ENCODE measurements at regions not wholly inside any gene's neighbourhood (a gene's known extent, or its start where the extent isn't known, plus 50 kb on each side); places are given as distances from the start of the nearest gene placed in this dataset.

DNA sequence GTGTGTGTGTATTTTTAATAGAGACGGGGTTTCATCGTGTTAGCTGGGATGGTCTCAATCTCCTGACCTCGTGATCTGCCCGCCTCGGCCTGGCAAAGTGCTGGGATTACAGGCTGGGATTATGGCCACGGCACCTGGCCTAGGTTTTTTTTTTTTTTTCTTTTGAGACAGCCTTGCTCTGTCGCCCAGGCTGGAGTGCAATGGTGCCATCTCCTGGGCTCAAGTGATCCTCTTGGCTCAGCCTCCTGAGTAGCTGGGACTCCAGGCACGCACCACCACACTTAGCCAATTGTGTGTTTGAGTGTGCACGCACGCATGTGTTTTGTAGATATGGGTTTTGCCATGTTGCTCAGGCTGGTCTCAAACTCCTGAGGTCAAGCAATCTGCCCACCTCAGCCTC is 629.8 kb downstream of the ETV1 start:
- Histone ChIP-seq H3K27ac (no peak overlapping the region), H3K4me2 (no peak overlapping the region), H2AFZ (ENCODE audit: low read depth) (no peak overlapping the region), H3K79me2 (ENCODE audit: insufficient read depth, low read depth) (no peaks in the 10 kb centered on the region), H3K4me3 (IDR thresholded peaks at IDR 0.05; ENCODE audit: insufficient read depth, low read depth, low read length) (no peak overlapping the region), H3K9ac (no peak overlapping the region), H3K27me3 (ENCODE audit: insufficient read depth, low read depth) (no peaks in the 10 kb centered on the region), H3K36me3 (ENCODE audit: insufficient read depth) (no peaks in the 10 kb centered on the region), H3K4me1 (ENCODE audit: low read depth, poor library complexity, severe bottlenecking) (no peaks in the 10 kb centered on the region), H4K20me1 (ENCODE audit: insufficient read depth) (no peaks in the 10 kb centered on the region; the same call in 1 of the 2 replicates)
- TF ChIP-seq, protein P1, sequence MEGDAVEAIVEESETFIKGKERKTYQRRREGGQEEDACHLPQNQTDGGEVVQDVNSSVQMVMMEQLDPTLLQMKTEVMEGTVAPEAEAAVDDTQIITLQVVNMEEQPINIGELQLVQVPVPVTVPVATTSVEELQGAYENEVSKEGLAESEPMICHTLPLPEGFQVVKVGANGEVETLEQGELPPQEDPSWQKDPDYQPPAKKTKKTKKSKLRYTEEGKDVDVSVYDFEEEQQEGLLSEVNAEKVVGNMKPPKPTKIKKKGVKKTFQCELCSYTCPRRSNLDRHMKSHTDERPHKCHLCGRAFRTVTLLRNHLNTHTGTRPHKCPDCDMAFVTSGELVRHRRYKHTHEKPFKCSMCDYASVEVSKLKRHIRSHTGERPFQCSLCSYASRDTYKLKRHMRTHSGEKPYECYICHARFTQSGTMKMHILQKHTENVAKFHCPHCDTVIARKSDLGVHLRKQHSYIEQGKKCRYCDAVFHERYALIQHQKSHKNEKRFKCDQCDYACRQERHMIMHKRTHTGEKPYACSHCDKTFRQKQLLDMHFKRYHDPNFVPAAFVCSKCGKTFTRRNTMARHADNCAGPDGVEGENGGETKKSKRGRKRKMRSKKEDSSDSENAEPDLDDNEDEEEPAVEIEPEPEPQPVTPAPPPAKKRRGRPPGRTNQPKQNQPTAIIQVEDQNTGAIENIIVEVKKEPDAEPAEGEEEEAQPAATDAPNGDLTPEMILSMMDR (conservative IDR thresholded peaks at IDR 0.05; ENCODE audit: low read depth, low read length), result no peak

DNA sequence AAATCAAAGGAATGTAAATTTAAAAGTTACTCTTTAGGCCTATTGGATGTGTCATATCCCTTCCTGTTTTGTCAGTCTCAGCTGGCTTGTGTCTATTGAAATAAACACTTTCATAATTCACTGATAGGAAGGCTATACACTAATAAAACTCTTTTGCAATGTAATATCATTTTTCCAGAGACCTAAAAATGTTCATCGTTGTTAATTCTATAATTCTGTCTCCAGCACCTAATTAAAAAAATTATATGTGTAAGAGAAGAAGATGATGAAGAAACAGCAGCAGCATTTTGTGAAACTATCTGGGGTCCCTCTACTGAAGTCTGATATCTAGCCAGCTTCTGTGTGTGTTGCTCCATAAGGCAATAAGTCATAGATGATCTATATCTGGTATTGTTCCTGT is 602.7 kb downstream of the ETV1 start:
- no peaks in the 10 kb centered on the region for H3K4me1 ChIP-seq (ENCODE audit: low read depth, poor library complexity, severe bottlenecking)
- H3K79me2 ChIP-seq (ENCODE audit: insufficient read depth, low read depth), result no peaks in the 10 kb centered on the region
- H4K20me1 ChIP-seq (ENCODE audit: insufficient read depth), result no peaks in the 10 kb centered on the region
- H3K4me3 ChIP-seq (IDR thresholded peaks at IDR 0.05; ENCODE audit: insufficient read depth, low read depth, low read length), result no peak overlapping the region
- H3K36me3 ChIP-seq (ENCODE audit: insufficient read depth), result no peaks in the 10 kb centered on the region
- TF ChIP-seq, protein P1 (conservative IDR thresholded peaks at IDR 0.05; ENCODE audit: low read depth, low read length), result no peak
- H3K4me2 ChIP-seq, result no peak overlapping the region
- no peak overlapping the region for H2AFZ ChIP-seq (ENCODE audit: low read depth)
- no peak overlapping the region for H3K9ac ChIP-seq
- H3K27me3 ChIP-seq (ENCODE audit: insufficient read depth, low read depth), result no peaks in the 10 kb centered on the region
- no peak overlapping the region for H3K27ac ChIP-seq

GRCh38 chr7:13407911-13408310 is 581.6 kb downstream of the ETV1 start:
- Histone ChIP-seq H2AFZ (ENCODE audit: low read depth) (no peak overlapping the region), H3K9ac (no peak overlapping the region), H3K27me3 (ENCODE audit: insufficient read depth, low read depth) (no peaks in the 10 kb centered on the region), H4K20me1 (ENCODE audit: insufficient read depth) (no peaks in the 10 kb centered on the region), H3K4me1 (ENCODE audit: low read depth, poor library complexity, severe bottlenecking) (peaks cover 4% of the 10 kb centered on the region), H3K79me2 (ENCODE audit: insufficient read depth, low read depth) (no peaks in the 10 kb centered on the region), H3K4me2 (no peak overlapping the region), H3K36me3 (ENCODE audit: insufficient read depth) (no peaks in the 10 kb centered on the region), H3K27ac (no peak overlapping the region), H3K4me3 (IDR thresholded peaks at IDR 0.05; ENCODE audit: insufficient read depth, low read depth, low read length) (no peak overlapping the region)
- TF ChIP-seq, protein P1 (conservative IDR thresholded peaks at IDR 0.05; ENCODE audit: low read depth, low read length), result no peak

- Histone ChIP-seq H3K9ac (no peak overlapping the region), H3K4me1 (ENCODE audit: low read depth, poor library complexity, severe bottlenecking) (peaks cover 4% of the 10 kb centered on the region), H3K4me2 (no peak overlapping the region), H3K79me2 (ENCODE audit: insufficient read depth, low read depth) (no peaks in the 10 kb centered on the region), H2AFZ (ENCODE audit: low read depth) (no peak overlapping the region), H3K36me3 (ENCODE audit: insufficient read depth) (no peaks in the 10 kb centered on the region), H4K20me1 (ENCODE audit: insufficient read depth) (no peaks in the 10 kb centered on the region; the same call in 1 of the 2 replicates), H3K4me3 (IDR thresholded peaks at IDR 0.05; ENCODE audit: insufficient read depth, low read depth, low read length) (no peak overlapping the region), H3K27me3 (ENCODE audit: insufficient read depth, low read depth) (no peaks in the 10 kb centered on the region), H3K27ac (no peak overlapping the region)
- TF ChIP-seq, protein P1 (conservative IDR thresholded peaks at IDR 0.05; ENCODE audit: low read depth, low read length), result no peak
These were observed 578.3 kb downstream of the ETV1 start for GRCh38 chr7:13411151-13411550.

Data from KMS-11 (cell line).